ENCODE measurements at regions not wholly inside any gene's neighbourhood (a gene's known extent, or its start where the extent isn't known, plus 50 kb on each side); places are given as distances from the start of the nearest gene placed in this dataset.

- H3K79me2 ChIP-seq (ENCODE audit: control insufficient read depth, insufficient read depth, low read length): no peaks in the 10 kb centered on the region
- H3K9me1 ChIP-seq (ENCODE audit: control insufficient read depth, extremely low read depth, insufficient read depth, low read length): no peaks in the 10 kb centered on the region
- TF ChIP-seq CTCF (optimal IDR thresholded peaks at IDR 0.05 in 1 of 3, IDR thresholded peaks at IDR 0.05 in 1 of 3, conservative IDR thresholded peaks at IDR 0.05 in 1 of 3; ENCODE audit: extremely low read depth in 1 of 3, insufficient read depth in 2 of 3, low read length in 3 of 3) (no peak), EZH2 (IDR thresholded peaks at IDR 0.05; ENCODE audit: low read length) (no peak)
- no peak for DNase-seq (ENCODE audit: low read depth, low spot score)
- no peaks in the 10 kb centered on the region for H4K20me1 ChIP-seq (ENCODE audit: control insufficient read depth, extremely low read depth, insufficient read depth, low read length)
- no peak for FAIRE-seq
- no peak overlapping the region for H3K4me3 ChIP-seq (ENCODE audit: control insufficient read depth in 2 of 3, extremely low read depth in 1 of 3, insufficient read depth in 2 of 3, low read depth in 1 of 3, low read length in 3 of 3)
- no peak overlapping the region for H3K4me2 ChIP-seq (ENCODE audit: control insufficient read depth, extremely low read depth, insufficient read depth, low read depth, low read length)
- dilution Hi-C loops (cut with MboI; ENCODE audit: extremely low pct_ligation_motif_present, low sequenced_read_pairs): no loop called here
- no peaks in the 10 kb centered on the region for H3K9me3 ChIP-seq (ENCODE audit: control insufficient read depth, low read depth, low read length)
- H3K4me1 ChIP-seq (ENCODE audit: control insufficient read depth, extremely low read depth, insufficient read depth, low read length): no peaks in the 10 kb centered on the region
- no peak overlapping the region for H3K9ac ChIP-seq (ENCODE audit: control insufficient read depth, extremely low read depth, insufficient read depth, low read length)
- no peaks in the 10 kb centered on the region for H3K36me3 ChIP-seq (ENCODE audit: control insufficient read depth in 2 of 2, extremely low read depth in 1 of 2, insufficient read depth in 2 of 2, low read length in 2 of 2)
- no peak overlapping the region for H2AFZ ChIP-seq (ENCODE audit: control insufficient read depth, low read length)
- no peaks in the 10 kb centered on the region for H3K27me3 ChIP-seq (ENCODE audit: control insufficient read depth, extremely low read depth, insufficient read depth, low read length)
- H3K27ac ChIP-seq (ENCODE audit: control insufficient read depth, insufficient read depth, low read length): no peak overlapping the region
Observed at GRCh38 chr3:16028604-16029003, 145.9 kb upstream of the GALNT15 start.

DNA sequence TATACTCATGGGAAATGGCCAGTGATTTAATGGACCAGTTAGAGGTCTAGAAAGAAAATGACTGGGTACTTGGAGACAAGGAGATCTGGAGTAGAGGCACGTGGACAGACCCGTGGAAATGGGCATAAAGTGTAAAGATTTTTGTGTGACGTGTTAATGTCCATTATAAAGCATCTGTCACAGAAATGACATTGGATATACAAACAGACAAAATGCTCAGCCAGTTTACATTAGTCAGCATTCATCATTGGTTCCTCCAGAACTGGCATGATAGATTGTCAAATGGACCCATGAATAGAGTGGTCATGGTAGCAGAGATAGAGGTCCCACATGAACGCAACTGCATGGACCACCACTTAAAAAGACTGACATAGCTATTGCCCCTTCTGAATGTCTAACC is 144.1 kb upstream of the GALNT15 start:
- Histone ChIP-seq H3K36me3 (ENCODE audit: control insufficient read depth in 2 of 2, extremely low read depth in 1 of 2, insufficient read depth in 2 of 2, low read length in 2 of 2) (no peaks in the 10 kb centered on the region), H3K9me3 (ENCODE audit: control insufficient read depth, low read depth, low read length) (no peaks in the 10 kb centered on the region), H3K79me2 (ENCODE audit: control insufficient read depth, insufficient read depth, low read length) (no peaks in the 10 kb centered on the region), H2AFZ (ENCODE audit: control insufficient read depth, low read length) (no peak overlapping the region), H3K27me3 (ENCODE audit: control insufficient read depth, extremely low read depth, insufficient read depth, low read length) (no peaks in the 10 kb centered on the region), H3K4me2 (ENCODE audit: control insufficient read depth, extremely low read depth, insufficient read depth, low read depth, low read length) (no peak overlapping the region), H3K27ac (ENCODE audit: control insufficient read depth, insufficient read depth, low read length) (no peak overlapping the region), H3K4me3 (ENCODE audit: control insufficient read depth in 2 of 3, extremely low read depth in 1 of 3, insufficient read depth in 2 of 3, low read depth in 1 of 3, low read length in 3 of 3) (no peak overlapping the region), H3K4me1 (ENCODE audit: control insufficient read depth, extremely low read depth, insufficient read depth, low read length) (peaks cover 10% of the 10 kb centered on the region), H3K9ac (ENCODE audit: control insufficient read depth, extremely low read depth, insufficient read depth, low read length) (no peak overlapping the region), H3K9me1 (ENCODE audit: control insufficient read depth, extremely low read depth, insufficient read depth, low read length) (no peaks in the 10 kb centered on the region), H4K20me1 (ENCODE audit: control insufficient read depth, extremely low read depth, insufficient read depth, low read length) (no peaks in the 10 kb centered on the region)
- dilution Hi-C loops (cut with MboI; ENCODE audit: extremely low pct_ligation_motif_present, low sequenced_read_pairs): no loop called here
- DNase-seq (ENCODE audit: low read depth, low spot score) (no peak), FAIRE-seq (no peak)
- TF ChIP-seq EZH2 (IDR thresholded peaks at IDR 0.05; ENCODE audit: low read length) (no peak), CTCF (optimal IDR thresholded peaks at IDR 0.05 in 1 of 3, IDR thresholded peaks at IDR 0.05 in 1 of 3, conservative IDR thresholded peaks at IDR 0.05 in 1 of 3; ENCODE audit: extremely low read depth in 1 of 3, insufficient read depth in 2 of 3, low read length in 3 of 3) (no peak)

All from keratinocyte (primary cell).